IPS-15b (cell line): ENCODE measurements at regions not wholly inside any gene's neighbourhood (a gene's known extent, or its start where the extent isn't known, plus 50 kb on each side); places are given as distances from the start of the nearest gene placed in this dataset.
A peak's percentile ranks its signal among the peaks of the same experiment; 100 is the strongest.

ENCODE experiments used
- H3K27me3 ChIP-seq: one replicate; pipeline ENCODE4 v1.6.1; 2013; ENCODE audit warnings: low read length; ENCODE audit not compliant: control insufficient read depth, insufficient read depth
- H3K36me3 ChIP-seq: one replicate; pipeline ENCODE4 v1.6.1; 2013; ENCODE audit warnings: low read length; ENCODE audit not compliant: control insufficient read depth, insufficient read depth
- H3K4me1 ChIP-seq: one replicate; pipeline ENCODE4 v1.6.1; 2013; ENCODE audit warnings: mild to moderate bottlenecking, low read length; ENCODE audit not compliant: control insufficient read depth, insufficient read depth
- H3K4me3 ChIP-seq: one replicate; pipeline ENCODE4 v1.5.1; 2013; ENCODE audit warnings: low read depth, low read length
- H3K9ac ChIP-seq: one replicate; pipeline ENCODE4 v1.6.1; 2013; ENCODE audit warnings: low read depth, mild to moderate bottlenecking, low read length
- H3K9me3 ChIP-seq: one replicate; pipeline ENCODE4 v1.6.1; 2013; ENCODE audit warnings: mild to moderate bottlenecking, low read length; ENCODE audit not compliant: control insufficient read depth, insufficient read depth

DNA sequence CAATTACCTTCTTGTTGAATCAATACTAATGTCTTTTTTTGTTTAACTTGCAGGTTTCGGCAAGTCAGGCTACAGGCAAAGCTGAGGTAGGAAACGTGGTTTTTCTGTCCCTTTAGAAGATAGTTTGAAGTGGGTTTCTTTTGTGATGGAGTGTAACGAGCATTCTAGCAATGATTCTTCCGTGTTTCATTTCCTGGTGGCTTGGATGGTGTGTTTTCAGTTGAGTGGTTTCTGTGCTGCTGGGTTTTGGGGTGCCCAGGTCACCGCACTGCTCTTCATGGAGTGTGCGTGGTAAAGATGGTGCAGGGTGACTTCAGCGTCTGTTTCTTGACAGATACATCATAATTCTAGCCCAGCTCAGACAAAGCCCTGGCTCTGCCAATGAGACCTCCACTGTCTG, 769.7 kb upstream of the EEF2KMT start:
- H3K9ac ChIP-seq = no peak overlapping the region
- no peak overlapping the region for H3K4me3 ChIP-seq
- no peaks in the 10 kb centered on the region for H3K9me3 ChIP-seq
- peaks cover 21% of the 10 kb centered on the region for H3K4me1 ChIP-seq
- H3K36me3 ChIP-seq = no peaks in the 10 kb centered on the region
- no peaks in the 10 kb centered on the region for H3K27me3 ChIP-seq

DNA sequence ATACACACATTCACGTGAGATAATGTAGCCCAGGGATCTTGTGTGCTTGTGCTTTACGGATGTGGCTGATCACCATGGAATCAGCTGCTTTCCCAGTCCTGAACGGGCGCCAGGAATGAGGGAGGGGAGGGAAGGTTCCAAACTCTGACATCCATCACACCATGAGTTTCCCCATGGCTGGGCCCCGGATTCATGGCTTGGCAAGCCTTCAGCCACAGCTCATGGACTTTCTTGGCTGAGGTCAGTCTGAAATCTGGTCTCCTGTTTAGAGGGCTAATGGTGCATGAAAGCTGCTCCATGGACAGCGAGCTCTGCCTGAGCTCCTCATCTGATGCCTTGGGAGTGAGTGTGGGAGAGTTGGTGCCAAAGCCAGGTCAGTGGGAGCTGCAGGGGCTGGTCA, 767.6 kb upstream of the EEF2KMT start:
- H3K4me3 ChIP-seq = no peak overlapping the region
- no peaks in the 10 kb centered on the region for H3K27me3 ChIP-seq
- H3K9me3 ChIP-seq = no peaks in the 10 kb centered on the region
- no peak overlapping the region for H3K9ac ChIP-seq
- H3K4me1 ChIP-seq = peaks cover 2% of the 10 kb centered on the region
- H3K36me3 ChIP-seq = no peaks in the 10 kb centered on the region

DNA sequence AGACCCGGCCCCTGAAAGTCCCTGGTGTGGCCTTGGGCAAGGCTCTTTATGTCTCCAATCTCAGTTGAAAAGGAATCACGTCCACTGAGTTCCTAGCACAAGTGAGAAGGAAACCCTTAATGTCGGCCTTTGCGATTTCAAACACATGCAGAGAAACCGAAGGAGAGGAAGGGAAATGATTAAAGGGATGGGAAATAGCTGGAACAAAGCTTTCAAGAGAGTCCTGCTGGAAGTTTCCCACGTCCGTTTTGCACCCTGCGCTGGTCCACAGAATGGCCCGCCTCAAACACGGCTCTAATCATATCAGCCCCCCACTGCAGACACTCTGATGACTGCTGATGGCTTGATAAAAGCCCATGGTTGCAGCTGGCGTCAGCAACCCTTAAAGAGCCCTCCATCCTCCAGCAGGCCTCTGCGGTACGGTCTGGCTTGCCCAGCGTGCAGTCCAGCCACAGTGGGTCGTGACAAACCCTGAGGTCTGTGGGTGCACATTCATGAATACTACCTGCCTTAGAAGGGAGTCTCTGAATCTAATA, 765.5 kb upstream of the EEF2KMT start:
- Histone ChIP-seq H3K27me3 (no peaks in the 10 kb centered on the region), H3K4me1 (no peaks in the 10 kb centered on the region), H3K9me3 (no peaks in the 10 kb centered on the region), H3K9ac (no peak overlapping the region), H3K4me3 (no peak overlapping the region), H3K36me3 (no peaks in the 10 kb centered on the region)

DNA sequence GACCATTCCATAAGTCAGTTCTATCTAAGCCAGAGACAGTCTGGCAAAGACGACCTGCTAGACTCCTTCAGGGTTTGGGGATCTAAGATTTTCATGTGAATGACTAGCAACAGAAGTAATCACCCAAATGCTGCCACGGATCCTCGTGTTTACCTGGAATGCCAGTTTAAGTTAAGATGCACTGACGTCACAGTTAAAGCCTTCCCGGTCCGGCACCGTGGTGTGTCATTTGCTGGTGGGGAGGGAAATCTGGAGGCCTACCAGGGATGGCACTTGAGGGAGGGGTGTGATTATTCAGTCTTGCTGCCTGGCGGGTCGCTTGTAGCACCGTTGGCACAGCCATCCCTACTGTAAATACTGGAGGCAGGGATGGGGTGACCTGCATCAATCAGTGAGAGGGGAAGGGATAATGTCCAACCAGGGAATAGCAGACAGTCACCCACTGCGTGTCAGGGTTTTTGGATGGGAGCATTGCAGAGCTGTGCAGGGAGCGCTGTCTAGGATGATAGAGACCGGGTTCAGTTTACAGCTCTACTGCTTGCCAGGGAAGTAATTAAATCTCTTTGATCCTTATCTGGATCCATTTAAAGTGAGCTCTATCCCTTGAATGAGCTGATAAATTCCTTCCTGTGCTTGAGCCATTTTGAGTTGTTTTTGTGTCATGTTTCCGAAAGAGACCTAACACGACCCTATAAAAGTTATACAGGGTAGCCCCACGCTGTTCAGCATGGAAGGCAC, 764.7 kb upstream of the EEF2KMT start:
- no peaks in the 10 kb centered on the region for H3K36me3 ChIP-seq
- H3K27me3 ChIP-seq = no peaks in the 10 kb centered on the region
- H3K4me1 ChIP-seq = no peaks in the 10 kb centered on the region
- H3K9ac ChIP-seq = no peak overlapping the region
- H3K9me3 ChIP-seq = no peaks in the 10 kb centered on the region
- H3K4me3 ChIP-seq = no peak overlapping the region

DNA sequence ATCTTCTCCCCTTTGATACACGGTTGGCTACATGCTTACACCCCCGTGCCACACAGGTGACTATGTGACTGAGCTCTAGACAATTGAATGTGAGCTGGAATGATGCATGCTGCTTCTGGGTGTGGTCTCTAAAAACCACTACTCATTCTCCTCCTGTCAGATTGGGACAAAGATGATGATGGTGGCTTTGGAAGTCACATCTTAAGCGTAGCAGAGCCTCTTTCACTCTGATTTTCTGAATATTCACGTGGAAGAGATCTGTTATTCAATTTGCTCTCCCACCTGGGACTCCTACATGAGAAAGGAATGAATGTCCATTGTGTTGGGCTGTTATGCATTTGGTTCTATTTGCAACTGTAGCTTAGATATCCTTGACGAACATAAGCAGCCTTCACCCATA, 763.6 kb upstream of the EEF2KMT start:
- Histone ChIP-seq H3K9me3 (no peaks in the 10 kb centered on the region), H3K27me3 (no peaks in the 10 kb centered on the region), H3K4me1 (no peaks in the 10 kb centered on the region), H3K4me3 (no peak overlapping the region), H3K36me3 (no peaks in the 10 kb centered on the region), H3K9ac (no peak overlapping the region)

DNA sequence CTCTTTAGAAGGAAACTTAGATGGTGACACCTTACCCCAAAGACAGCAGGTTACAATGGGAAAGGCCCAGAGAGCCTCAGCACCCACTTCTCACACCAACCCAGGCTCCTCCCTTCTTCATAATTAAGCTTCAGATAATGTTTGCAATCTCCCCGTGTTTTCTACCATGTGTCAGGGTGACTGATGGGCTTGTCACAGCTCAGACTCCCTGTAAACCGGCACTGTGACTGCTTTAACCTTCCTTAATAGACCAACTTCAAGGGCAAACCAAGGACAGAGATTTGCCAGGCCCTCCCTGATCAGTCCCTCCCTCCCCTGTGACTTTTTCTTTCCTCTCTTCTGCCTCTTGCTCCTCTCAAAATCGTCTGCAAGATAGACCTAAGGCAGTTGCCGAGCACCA, 760.6 kb upstream of the EEF2KMT start:
- Histone ChIP-seq H3K36me3 (no peaks in the 10 kb centered on the region), H3K9ac (no peak overlapping the region), H3K9me3 (no peaks in the 10 kb centered on the region), H3K4me1 (no peaks in the 10 kb centered on the region), H3K4me3 (no peak overlapping the region), H3K27me3 (no peaks in the 10 kb centered on the region)

DNA sequence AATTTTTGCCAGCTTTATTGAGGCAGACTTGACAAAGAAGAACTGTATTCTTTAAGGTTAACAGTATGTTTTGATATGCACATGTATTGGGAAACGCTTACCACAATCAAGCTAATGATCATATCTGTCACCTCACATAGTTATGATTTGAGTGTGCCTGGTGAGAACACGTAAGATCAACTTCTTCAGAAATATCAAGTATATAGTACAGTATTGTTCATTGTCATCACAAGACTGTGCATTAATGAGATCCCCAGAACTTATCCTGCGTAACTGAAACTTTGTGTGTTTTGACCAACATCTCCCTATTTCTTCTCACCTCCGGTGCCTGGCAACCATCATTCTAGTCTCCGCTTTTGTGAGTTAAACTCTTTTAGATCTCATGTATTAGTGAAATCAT, 756.4 kb upstream of the EEF2KMT start:
- Histone ChIP-seq H3K4me1 (no peaks in the 10 kb centered on the region), H3K9me3 (no peaks in the 10 kb centered on the region)

DNA sequence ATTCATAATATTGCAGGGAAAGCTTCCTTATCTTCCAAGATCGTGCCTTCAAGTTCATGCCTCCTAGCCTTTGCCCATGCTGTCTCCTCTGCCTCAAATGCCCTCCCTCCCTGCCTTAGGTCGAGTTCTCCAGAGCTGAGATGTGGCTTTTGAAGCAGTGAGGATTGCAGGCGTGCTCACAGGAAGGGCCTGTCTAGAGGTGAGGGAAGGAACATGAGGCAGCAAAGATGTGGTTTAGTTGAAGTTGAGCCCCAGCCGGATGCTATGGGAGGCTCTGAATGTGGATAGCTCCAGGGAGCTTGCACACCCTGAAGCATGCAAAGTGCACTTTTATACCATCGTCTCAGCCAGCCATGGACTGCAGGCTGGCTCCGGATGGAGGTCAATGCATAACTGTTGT, 754.6 kb upstream of the EEF2KMT start:
- no peak overlapping the region for H3K4me3 ChIP-seq
- H3K36me3 ChIP-seq = no peaks in the 10 kb centered on the region
- H3K9ac ChIP-seq = no peak overlapping the region
- no peaks in the 10 kb centered on the region for H3K9me3 ChIP-seq
- H3K27me3 ChIP-seq = no peaks in the 10 kb centered on the region
- H3K4me1 ChIP-seq = no peaks in the 10 kb centered on the region

More for the DNA sequence above, 756.4 kb upstream of the EEF2KMT start:
- Histone ChIP-seq H3K27me3 (no peaks in the 10 kb centered on the region), H3K4me3 (no peak overlapping the region), H3K9ac (no peak overlapping the region), H3K36me3 (no peaks in the 10 kb centered on the region)

DNA sequence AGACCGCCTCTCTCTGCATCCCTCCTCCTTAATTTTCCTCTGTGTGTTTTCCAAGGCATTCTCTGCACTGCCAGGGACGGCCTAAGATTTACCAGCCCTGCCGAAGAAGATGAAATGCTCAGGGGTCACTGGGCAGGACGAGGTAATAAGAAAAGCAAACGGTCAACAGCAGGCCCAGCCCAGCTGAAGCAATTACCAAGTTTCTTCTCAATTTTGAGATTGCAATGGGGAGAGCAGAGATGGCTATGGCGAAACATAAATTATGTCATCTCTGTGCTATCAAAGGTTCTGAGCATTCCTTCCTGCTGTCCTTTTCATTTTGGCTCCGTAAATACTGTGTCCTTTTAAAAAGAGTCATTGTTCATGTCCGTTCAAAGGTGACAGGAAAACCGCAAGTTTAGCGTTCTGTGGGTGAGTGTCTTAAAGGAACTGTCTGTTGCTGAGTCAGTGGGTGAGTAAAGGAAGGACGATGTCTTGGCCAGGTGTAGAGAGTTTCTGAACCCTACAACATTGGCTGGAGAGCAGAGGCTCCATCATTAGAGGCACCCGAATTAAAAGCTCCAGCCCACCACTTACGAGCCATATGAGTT, 753.9 kb upstream of the EEF2KMT start:
- no peaks in the 10 kb centered on the region for H3K4me1 ChIP-seq
- H3K4me3 ChIP-seq = no peak overlapping the region
- H3K36me3 ChIP-seq = no peaks in the 10 kb centered on the region
- no peaks in the 10 kb centered on the region for H3K9me3 ChIP-seq
- no peak overlapping the region for H3K9ac ChIP-seq
- H3K27me3 ChIP-seq = no peaks in the 10 kb centered on the region

DNA sequence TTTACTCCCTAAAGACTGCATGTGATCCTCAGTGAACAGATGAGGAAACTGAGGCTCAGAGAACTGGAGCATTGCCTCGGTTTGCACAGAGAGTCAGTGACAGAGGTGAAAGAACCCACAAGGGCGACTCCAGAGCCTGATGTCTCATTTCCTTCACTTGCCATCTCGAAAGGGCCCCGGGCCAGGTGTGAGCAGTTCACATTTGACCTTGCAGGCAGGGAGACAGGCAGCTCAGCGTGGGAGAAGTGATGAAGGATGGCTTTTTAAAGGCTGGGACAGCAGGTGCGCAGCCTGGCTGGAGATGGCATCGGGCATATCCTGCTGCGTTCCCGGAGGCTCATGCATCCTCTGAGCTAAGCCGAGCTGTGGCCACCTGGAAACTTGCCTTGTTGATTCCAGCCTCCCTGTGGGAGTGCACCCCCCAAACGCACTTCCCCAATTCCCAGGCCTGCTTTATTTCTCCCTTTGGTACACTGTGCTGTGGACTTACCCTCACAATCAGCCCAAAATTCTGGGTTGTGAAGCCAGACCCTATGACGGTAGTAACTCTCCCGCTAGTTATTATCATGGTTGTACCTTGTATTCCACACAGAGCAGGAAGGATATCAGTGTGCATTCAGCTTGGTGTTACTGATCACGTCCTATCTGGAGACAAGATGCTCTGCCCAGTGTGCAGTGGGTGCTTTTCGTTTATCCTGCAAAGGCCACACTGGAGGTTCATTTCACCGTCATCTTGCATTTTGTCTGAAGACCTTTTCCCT, 753.2 kb upstream of the EEF2KMT start:
- H3K9ac ChIP-seq = no peak overlapping the region
- no peaks in the 10 kb centered on the region for H3K9me3 ChIP-seq
- H3K36me3 ChIP-seq = no peaks in the 10 kb centered on the region
- H3K27me3 ChIP-seq = no peaks in the 10 kb centered on the region
- H3K4me1 ChIP-seq = no peaks in the 10 kb centered on the region
- no peak overlapping the region for H3K4me3 ChIP-seq

DNA sequence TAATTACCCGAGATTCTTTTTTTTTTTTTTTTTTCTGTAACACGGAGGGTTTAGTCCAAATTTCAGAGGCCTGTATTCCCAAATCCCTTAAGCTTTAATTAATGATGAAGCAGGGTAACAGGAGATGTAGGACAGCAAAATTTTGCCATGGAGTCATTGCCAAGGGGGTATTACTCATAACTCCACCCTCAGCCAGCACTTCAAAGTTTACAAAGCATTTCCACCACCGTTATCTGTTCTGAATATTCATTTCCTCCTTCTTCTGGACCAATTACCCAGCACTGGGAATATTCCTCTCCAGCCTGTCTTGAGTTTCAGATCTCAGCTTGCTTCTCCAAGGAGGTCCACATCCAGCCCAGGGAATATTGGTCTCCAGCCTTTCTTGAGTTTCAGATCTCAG, 747.5 kb upstream of the EEF2KMT start:
- H3K27me3 ChIP-seq = no peaks in the 10 kb centered on the region
- no peak overlapping the region for H3K4me3 ChIP-seq
- H3K4me1 ChIP-seq = peaks cover 3% of the 10 kb centered on the region
- no peak overlapping the region for H3K9ac ChIP-seq
- H3K36me3 ChIP-seq = no peaks in the 10 kb centered on the region
- no peaks in the 10 kb centered on the region for H3K9me3 ChIP-seq

DNA sequence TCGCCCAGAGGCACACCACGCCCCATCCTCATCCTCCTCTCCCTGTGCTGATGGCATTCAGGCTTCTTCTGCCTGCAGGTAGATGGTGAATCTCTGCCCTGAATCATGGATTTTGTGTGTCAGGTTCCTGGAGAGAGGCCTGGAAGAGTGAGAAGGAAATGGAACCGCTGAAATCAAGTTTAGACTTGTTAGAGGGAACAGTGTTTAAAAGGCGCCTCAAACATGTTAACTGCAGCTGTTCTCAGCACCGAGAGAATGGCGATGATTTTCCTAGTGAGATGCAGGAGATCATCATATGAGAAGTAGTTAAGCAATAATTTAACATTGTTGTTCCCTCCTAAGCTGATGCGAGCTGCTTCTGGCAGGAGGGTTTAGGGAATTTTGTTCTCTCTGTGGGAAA, 744.4 kb upstream of the EEF2KMT start:
- no peak overlapping the region for H3K4me3 ChIP-seq
- H3K9ac ChIP-seq = peak overlapping the region; percentile 26
- no peaks in the 10 kb centered on the region for H3K9me3 ChIP-seq
- H3K36me3 ChIP-seq = no peaks in the 10 kb centered on the region
- H3K4me1 ChIP-seq = peaks cover 3% of the 10 kb centered on the region
- no peaks in the 10 kb centered on the region for H3K27me3 ChIP-seq
